ENCODE measurements at regions not wholly inside any gene's neighbourhood (a gene's known extent, or its start where the extent isn't known, plus 50 kb on each side); places are given as distances from the start of the nearest gene placed in this dataset.

GRCh38 chr2:172200495-172201085 is 97.9 kb upstream of the DLX2 start:
- TF ChIP-seq EZH2 (IDR thresholded peaks at IDR 0.05) (no peak), CTCF (IDR thresholded peaks at IDR 0.05) (peak; percentile 60), EZH2phosphoT487 (IDR thresholded peaks at IDR 0.05) (no peak)

Measured in neural progenitor cell (in vitro differentiated cells).